ENCODE measurements at regions not wholly inside any gene's neighbourhood (a gene's known extent, or its start where the extent isn't known, plus 50 kb on each side); places are given as distances from the start of the nearest gene placed in this dataset.

GRCh38 chr5:61828856-61829255 is 477.1 kb upstream of the KIF2A start:
- no peak for DNase-seq (ENCODE audit: low spot score)

- DNase-seq (ENCODE audit: low spot score): no peak
Observed at GRCh38 chr5:61831736-61832135, 474.3 kb upstream of the KIF2A start.

GRCh38 chr5:61837788-61838187 is 468.2 kb upstream of the KIF2A start:
- no peak for DNase-seq (ENCODE audit: low spot score)

- DNase-seq (ENCODE audit: low spot score): no peak
Observed at GRCh38 chr5:61840361-61840760, 465.6 kb upstream of the KIF2A start.

- DNase-seq (ENCODE audit: low spot score): no peak
Observed at GRCh38 chr5:61842840-61843239, 463.2 kb upstream of the KIF2A start.

GRCh38 chr5:61850696-61851095 is 455.3 kb upstream of the KIF2A start:
- no peak for DNase-seq (ENCODE audit: low spot score)

GRCh38 chr5:61854531-61854930 is 451.5 kb upstream of the KIF2A start:
- DNase-seq (ENCODE audit: low spot score): no peak

- no peak for DNase-seq (ENCODE audit: low spot score)
Observed at GRCh38 chr5:61860978-61861377, 445.0 kb upstream of the KIF2A start.

GRCh38 chr5:61866930-61867329 is 439.1 kb upstream of the KIF2A start:
- DNase-seq (ENCODE audit: low spot score): no peak

GRCh38 chr5:61869333-61869732 is 436.7 kb upstream of the KIF2A start:
- no peak for DNase-seq (ENCODE audit: low spot score)

- DNase-seq (ENCODE audit: low spot score): no peak
Observed at GRCh38 chr5:61878471-61878870, 427.5 kb upstream of the KIF2A start.

- no peak for DNase-seq (ENCODE audit: low spot score)
Observed at GRCh38 chr5:61881821-61882487, 424.1 kb upstream of the KIF2A start.

GRCh38 chr5:61882901-61883500 is 423.0 kb upstream of the KIF2A start:
- DNase-seq (ENCODE audit: low spot score): no peak

GRCh38 chr5:61884252-61884855 is 421.7 kb upstream of the KIF2A start:
- DNase-seq (ENCODE audit: low spot score): no peak

- no peak for DNase-seq (ENCODE audit: low spot score)
Observed at GRCh38 chr5:61886214-61886613, 419.8 kb upstream of the KIF2A start.

- DNase-seq (ENCODE audit: low spot score): no peak
Observed at GRCh38 chr5:61887271-61887670, 418.7 kb upstream of the KIF2A start.

- DNase-seq (ENCODE audit: low spot score): no peak
Observed at GRCh38 chr5:61894046-61894445, 412.0 kb upstream of the KIF2A start.

GRCh38 chr5:61896811-61897210 is 409.2 kb upstream of the KIF2A start:
- DNase-seq (ENCODE audit: low spot score): no peak

GRCh38 chr5:61897251-61897650 is 408.8 kb upstream of the KIF2A start:
- DNase-seq (ENCODE audit: low spot score): no peak

GRCh38 chr5:61901997-61902396 is 404.0 kb upstream of the KIF2A start:
- no peak for DNase-seq (ENCODE audit: low spot score)

- DNase-seq (ENCODE audit: low spot score): no peak
Observed at GRCh38 chr5:61904730-61905129, 401.3 kb upstream of the KIF2A start.

GRCh38 chr5:61905613-61906012 is 400.4 kb upstream of the KIF2A start:
- no peak for DNase-seq (ENCODE audit: low spot score)

- no peak for DNase-seq (ENCODE audit: low spot score)
Observed at GRCh38 chr5:61906820-61907219, 399.2 kb upstream of the KIF2A start.

- no peak for DNase-seq (ENCODE audit: low spot score)
Observed at GRCh38 chr5:61907995-61908394, 398.0 kb upstream of the KIF2A start.
